HCT116 (cell line): ENCODE measurements at regions not wholly inside any gene's neighbourhood (a gene's known extent, or its start where the extent isn't known, plus 50 kb on each side); places are given as distances from the start of the nearest gene placed in this dataset.

ENCODE experiments used
- CTCF ChIP-seq, 3 experiments: fragments of 200-600 bp in 1 of 3; sonication (generic) in 1 of 3; IDR thresholded peaks in 2 of 3; conservative IDR thresholded peaks in 1 of 3; 2 replicates each; pipeline ENCODE4 v1.5.1; 2012 to 2017; ENCODE audit warnings: low read depth in 2 of 3, low read length in 2 of 3, antibody characterized with exemption in 1 of 3, borderline replicate concordance in 1 of 3, control low read depth in 1 of 3, mild to moderate bottlenecking in 1 of 3, mixed read lengths in 1 of 3, mixed run types in 1 of 3, moderate library complexity in 1 of 3; ENCODE audit not compliant: insufficient read depth in 1 of 3
- POLR2AphosphoS5 ChIP-seq: IDR thresholded peaks from 2 replicates; pipeline ENCODE4 v1.6.1; 2011; ENCODE audit warnings: mild to moderate bottlenecking, low read depth, low read length, moderate library complexity
- RAD21 ChIP-seq: IDR thresholded peaks from 2 replicates; pipeline ENCODE4 v1.6.1; 2012; ENCODE audit warnings: low read depth, mild to moderate bottlenecking
- SP1 ChIP-seq: IDR thresholded peaks from 2 replicates; pipeline ENCODE4 v1.6.1; 2012; ENCODE audit warnings: low read depth
- ZNF274 ChIP-seq: fragments of 200-500 bp; sonication (Bioruptor generic); IDR thresholded peaks from 2 replicates; pipeline ENCODE4 v1.6.1; 2014; ENCODE audit warnings: mild to moderate bottlenecking, low read depth, low read length, inconsistent platforms

- TF ChIP-seq POLR2AphosphoS5 (no peak), ZNF274 (no peak), CTCF (IDR thresholded peaks at IDR 0.05 in 2 of 3, conservative IDR thresholded peaks at IDR 0.05 in 1 of 3; ENCODE audit: borderline replicate concordance in 1 of 3, insufficient read depth in 1 of 3, low read depth in 2 of 3, low read length in 2 of 3) (no peak), SP1 (no peak), RAD21 (no peak)
Measured at GRCh38 chr18:55903911-55904310, 315.9 kb upstream of the TCF4 start.
